MM.1S (cell line): ENCODE measurements at regions not wholly inside any gene's neighbourhood (a gene's known extent, or its start where the extent isn't known, plus 50 kb on each side); places are given as distances from the start of the nearest gene placed in this dataset.

Source experiments
- DNase-seq: peaks from one replicate; pipeline ENCODE4 v3.0.0-alpha.2; 2015
- H2AFZ ChIP-seq: fragments of 300-600 bp; sonication (generic); 2 replicates; pipeline ENCODE4 v1.6.0; 2016; ENCODE audit warnings: antibody characterized with exemption, low read length
- H3F3A ChIP-seq: fragments of 300-600 bp; sonication (generic); 2 replicates; pipeline ENCODE4 v1.6.1; 2016; ENCODE audit warnings: mild to moderate bottlenecking, antibody characterized with exemption, low read length, moderate library complexity, mixed read lengths; ENCODE audit not compliant: insufficient read depth
- H3K27ac ChIP-seq: fragments of 300-600 bp; sonication (generic); 2 replicates; pipeline ENCODE4 v1.5.1; 2016; ENCODE audit warnings: mild to moderate bottlenecking, low read length
- H3K27me3 ChIP-seq: fragments of 300-600 bp; sonication (generic); replicated peaks from 2 replicates; pipeline ENCODE4 v1.6.0; 2016; ENCODE audit warnings: low read length; ENCODE audit not compliant: insufficient read depth
- H3K36me3 ChIP-seq: fragments of 300-600 bp; sonication (generic); replicated peaks from 2 replicates; pipeline ENCODE4 v1.6.1; 2016; ENCODE audit warnings: mild to moderate bottlenecking, low read length, mixed read lengths; ENCODE audit not compliant: insufficient read depth
- H3K4me1 ChIP-seq: fragments of 300-600 bp; sonication (generic); 2 replicates; pipeline ENCODE4 v1.6.1; 2016; ENCODE audit warnings: low read length, mixed read lengths
- H3K4me2 ChIP-seq: fragments of 300-600 bp; sonication (generic); 2 replicates; pipeline ENCODE4 v1.6.0; 2016; ENCODE audit warnings: low read depth, low read length
- H3K4me3 ChIP-seq: fragments of 300-600 bp; sonication (generic); 2 replicates; pipeline ENCODE4 v1.5.1; 2016; ENCODE audit warnings: low read length, mixed read lengths
- H3K79me2 ChIP-seq: fragments of 300-600 bp; sonication (generic); 2 replicates; pipeline ENCODE4 v1.6.1; 2016; ENCODE audit warnings: mixed run types, low read length, mixed read lengths
- H3K9ac ChIP-seq: fragments of 300-600 bp; sonication (generic); 2 replicates; pipeline ENCODE4 v1.6.1; 2016; ENCODE audit warnings: low read length, mixed read lengths
- H3K9me2 ChIP-seq: fragments of 300-600 bp; sonication (generic); replicated peaks from 2 replicates; pipeline ENCODE4 v1.6.1; 2016; ENCODE audit warnings: mild to moderate bottlenecking, low read length, mixed read lengths; ENCODE audit not compliant: insufficient read depth
- H3K9me3 ChIP-seq: fragments of 300-600 bp; sonication (generic); replicated peaks from 2 replicates; pipeline ENCODE4 v1.6.1; 2016; ENCODE audit warnings: mild to moderate bottlenecking, low read length, mixed read lengths; ENCODE audit not compliant: insufficient read depth
- H4K20me1 ChIP-seq: fragments of 300-600 bp; sonication (generic); 2 replicates; pipeline ENCODE4 v1.6.1; 2016; ENCODE audit warnings: mild to moderate bottlenecking, low read length, moderate library complexity, mixed read lengths; ENCODE audit not compliant: insufficient read depth
- EZH2 ChIP-seq: fragments of 300-600 bp; sonication (generic); optimal IDR thresholded peaks from 2 replicates; pipeline ENCODE3; 2017; ENCODE audit warnings: low read depth, mild to moderate bottlenecking, antibody characterized with exemption, low read length, mixed read lengths
- EZH2phosphoT487 ChIP-seq: fragments of 300-600 bp; sonication (generic); IDR thresholded peaks from 2 replicates; pipeline ENCODE4 v1.6.1; 2018; ENCODE audit warnings: antibody characterized with exemption, low read length
- TF ChIP-seq, protein P1 (sequence below): fragments of 300-600 bp; sonication (generic); IDR thresholded peaks from 2 replicates; pipeline ENCODE4 v1.5.1; 2016; ENCODE audit warnings: antibody characterized with exemption, low read length, mixed read lengths

DNA sequence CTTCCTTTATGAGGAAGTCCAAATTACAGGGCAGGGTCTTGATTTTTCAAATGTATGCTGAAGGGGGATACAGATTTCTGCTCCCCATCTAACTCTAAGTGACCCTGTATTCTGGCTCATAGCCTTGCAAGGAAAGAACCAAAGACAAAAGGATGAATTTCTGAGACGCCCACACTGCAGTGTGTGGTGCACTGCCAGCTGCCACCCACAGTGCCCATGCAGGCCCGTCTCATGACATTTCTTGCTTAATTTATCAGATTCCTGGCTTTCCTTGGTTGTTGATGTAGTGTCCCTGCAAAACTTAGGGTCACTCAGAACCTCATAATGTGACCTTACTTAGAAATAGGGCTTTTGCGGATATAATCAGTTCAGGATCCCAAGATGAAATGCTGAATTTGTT is 68.0 kb downstream of the CBLN4 start:
- no peaks in the 10 kb centered on the region for H4K20me1 ChIP-seq
- no peaks in the 10 kb centered on the region for H3F3A ChIP-seq
- no peaks in the 10 kb centered on the region for H3K9me3 ChIP-seq
- H3K9ac ChIP-seq = no peak overlapping the region
- TF ChIP-seq EZH2 (no peak), EZH2phosphoT487 (no peak)
- TF ChIP-seq, protein P1, sequence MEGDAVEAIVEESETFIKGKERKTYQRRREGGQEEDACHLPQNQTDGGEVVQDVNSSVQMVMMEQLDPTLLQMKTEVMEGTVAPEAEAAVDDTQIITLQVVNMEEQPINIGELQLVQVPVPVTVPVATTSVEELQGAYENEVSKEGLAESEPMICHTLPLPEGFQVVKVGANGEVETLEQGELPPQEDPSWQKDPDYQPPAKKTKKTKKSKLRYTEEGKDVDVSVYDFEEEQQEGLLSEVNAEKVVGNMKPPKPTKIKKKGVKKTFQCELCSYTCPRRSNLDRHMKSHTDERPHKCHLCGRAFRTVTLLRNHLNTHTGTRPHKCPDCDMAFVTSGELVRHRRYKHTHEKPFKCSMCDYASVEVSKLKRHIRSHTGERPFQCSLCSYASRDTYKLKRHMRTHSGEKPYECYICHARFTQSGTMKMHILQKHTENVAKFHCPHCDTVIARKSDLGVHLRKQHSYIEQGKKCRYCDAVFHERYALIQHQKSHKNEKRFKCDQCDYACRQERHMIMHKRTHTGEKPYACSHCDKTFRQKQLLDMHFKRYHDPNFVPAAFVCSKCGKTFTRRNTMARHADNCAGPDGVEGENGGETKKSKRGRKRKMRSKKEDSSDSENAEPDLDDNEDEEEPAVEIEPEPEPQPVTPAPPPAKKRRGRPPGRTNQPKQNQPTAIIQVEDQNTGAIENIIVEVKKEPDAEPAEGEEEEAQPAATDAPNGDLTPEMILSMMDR = no peak
- H3K36me3 ChIP-seq = no peaks in the 10 kb centered on the region
- no peak overlapping the region for H3K27ac ChIP-seq
- no peaks in the 10 kb centered on the region for H3K27me3 ChIP-seq
- H3K79me2 ChIP-seq = no peaks in the 10 kb centered on the region
- no peak overlapping the region for H3K4me2 ChIP-seq
- H2AFZ ChIP-seq = no peak overlapping the region
- no peaks in the 10 kb centered on the region for H3K9me2 ChIP-seq
- no peaks in the 10 kb centered on the region for H3K4me1 ChIP-seq
- H3K4me3 ChIP-seq = no peak overlapping the region
- DNase-seq = no peak

DNA sequence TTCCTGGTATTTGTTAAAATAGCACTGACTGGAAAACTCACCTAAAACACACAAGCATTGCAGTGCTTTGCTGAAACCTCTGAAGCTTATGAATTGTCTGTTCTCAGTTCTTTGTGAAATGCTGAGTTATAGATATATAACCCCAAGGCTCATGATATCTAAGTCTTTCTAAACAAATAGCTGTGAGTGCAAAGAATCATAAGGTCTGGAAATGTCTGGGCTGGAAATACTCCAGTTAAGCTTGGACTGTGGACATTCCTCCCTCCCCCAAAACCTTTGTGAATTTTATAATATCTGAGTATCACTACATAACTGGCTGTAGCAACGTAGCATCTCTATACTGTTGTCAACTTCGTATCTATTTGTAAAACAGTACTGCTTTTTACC is 69.1 kb downstream of the CBLN4 start:
- no peaks in the 10 kb centered on the region for H3K27me3 ChIP-seq
- H3K4me2 ChIP-seq = no peak overlapping the region
- DNase-seq = no peak
- H3K27ac ChIP-seq = no peak overlapping the region
- H3F3A ChIP-seq = no peaks in the 10 kb centered on the region
- no peak overlapping the region for H2AFZ ChIP-seq
- no peaks in the 10 kb centered on the region for H4K20me1 ChIP-seq
- no peaks in the 10 kb centered on the region for H3K9me3 ChIP-seq
- H3K9me2 ChIP-seq = no peaks in the 10 kb centered on the region
- no peaks in the 10 kb centered on the region for H3K79me2 ChIP-seq
- no peaks in the 10 kb centered on the region for H3K4me1 ChIP-seq
- H3K9ac ChIP-seq = no peak overlapping the region
- H3K4me3 ChIP-seq = no peak overlapping the region
- H3K36me3 ChIP-seq = no peaks in the 10 kb centered on the region
- TF ChIP-seq EZH2 (no peak), EZH2phosphoT487 (no peak)
- TF ChIP-seq, protein P1 = no peak

DNA sequence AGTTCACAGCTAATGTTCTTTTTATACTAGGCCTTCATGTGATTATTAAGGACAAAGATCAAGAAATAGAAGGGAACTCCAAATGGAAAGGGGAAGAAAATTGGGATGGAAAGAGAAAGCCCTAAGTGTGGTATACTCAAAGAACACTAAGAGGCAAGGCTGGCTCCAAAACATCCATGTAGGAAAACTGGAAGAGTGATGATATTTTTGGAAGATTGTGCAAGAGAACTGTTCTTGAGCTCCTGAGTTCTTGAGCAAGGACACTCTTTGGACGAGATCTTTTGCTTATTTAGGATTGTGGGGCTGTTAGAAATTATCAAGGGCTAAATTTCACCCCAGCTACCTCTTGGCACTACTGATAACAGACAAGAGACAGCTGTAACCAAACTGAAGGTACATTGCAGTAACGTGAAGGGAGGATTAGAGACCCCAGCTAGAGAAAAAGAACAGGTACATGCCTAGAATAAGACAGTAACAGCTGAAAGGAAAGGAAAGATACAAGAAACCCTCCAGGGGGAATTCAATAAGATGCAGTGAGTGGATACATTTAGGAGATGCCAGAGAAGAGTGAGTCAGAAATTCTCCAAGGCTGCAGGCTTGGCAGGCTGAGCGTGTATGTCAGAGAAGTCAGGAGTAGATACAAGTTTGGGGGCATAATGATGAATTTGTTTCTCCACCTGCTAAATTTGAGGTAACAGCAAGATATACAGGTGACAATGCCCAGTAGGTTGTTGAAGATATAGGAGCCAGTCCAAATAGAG is 69.7 kb downstream of the CBLN4 start:
- H3K9me3 ChIP-seq = no peaks in the 10 kb centered on the region
- TF ChIP-seq EZH2 (no peak), EZH2phosphoT487 (no peak)
- TF ChIP-seq, protein P1 = no peak
- no peak for DNase-seq

More for the DNA sequence above, 69.7 kb downstream of the CBLN4 start:
- Histone ChIP-seq H3K4me2 (no peak overlapping the region), H2AFZ (no peak overlapping the region), H3K79me2 (no peaks in the 10 kb centered on the region), H3K4me3 (no peak overlapping the region), H3K9ac (no peak overlapping the region), H3K27ac (no peak overlapping the region), H3K9me2 (no peaks in the 10 kb centered on the region), H3K4me1 (no peaks in the 10 kb centered on the region), H3K36me3 (no peaks in the 10 kb centered on the region), H4K20me1 (no peaks in the 10 kb centered on the region), H3F3A (no peaks in the 10 kb centered on the region), H3K27me3 (no peaks in the 10 kb centered on the region)
